ENCODE measurements at regions not wholly inside any gene's neighbourhood (a gene's known extent, or its start where the extent isn't known, plus 50 kb on each side); places are given as distances from the start of the nearest gene placed in this dataset.

GRCh38 chr13:90630716-90631115 is 716.8 kb upstream of the MIR17HG start:
- H3K4me3 ChIP-seq (ENCODE audit: low read depth in 1 of 3, low read length in 3 of 3) = no peak overlapping the region
- H3K4me1 ChIP-seq (ENCODE audit: control insufficient read depth in 4 of 4, insufficient read depth in 4 of 4, low read length in 3 of 4) = no peaks in the 10 kb centered on the region
- no peak overlapping the region for H3K9ac ChIP-seq (ENCODE audit: low read depth in 1 of 2, low read length in 2 of 2)
- no peaks in the 10 kb centered on the region for H3K36me3 ChIP-seq (ENCODE audit: control insufficient read depth in 4 of 4, insufficient read depth in 3 of 4, low read depth in 1 of 4, low read length in 3 of 4)
- TF ChIP-seq ATF3 (IDR thresholded peaks at IDR 0.05) (no peak), SP1 (IDR thresholded peaks at IDR 0.05) (no peak), ZBTB33 (IDR thresholded peaks at IDR 0.05) (no peak), FOXA1 (IDR thresholded peaks at IDR 0.05) (no peak), MAX (IDR thresholded peaks at IDR 0.05) (no peak), REST (IDR thresholded peaks at IDR 0.05) (no peak), EGR1 (IDR thresholded peaks at IDR 0.05; ENCODE audit: low read depth in 2 of 2) (no peak), HNF4A (conservative IDR thresholded peaks at IDR 0.05) (no peak), CTCF (IDR thresholded peaks at IDR 0.05; ENCODE audit: low read depth, low read length, missing input control) (no peak), GABPA (IDR thresholded peaks at IDR 0.05 in 1 of 2, conservative IDR thresholded peaks at IDR 0.05 in 1 of 2) (no peak), RAD21 (IDR thresholded peaks at IDR 0.05) (no peak), HNF4G (IDR thresholded peaks at IDR 0.05) (no peak), JUND (IDR thresholded peaks at IDR 0.05) (no peak), YY1 (IDR thresholded peaks at IDR 0.05) (no peak), NR2F2 (IDR thresholded peaks at IDR 0.05) (no peak), FOXA2 (IDR thresholded peaks at IDR 0.05) (no peak), TAF1 (conservative IDR thresholded peaks at IDR 0.05) (no peak)
- no peak overlapping the region for H3K27ac ChIP-seq (ENCODE audit: low read depth in 1 of 2, low read length in 2 of 2)
- WGBS = 90% methylated on average over 3 of the region's 3 CpGs
- H3K9me3 ChIP-seq (ENCODE audit: control insufficient read depth in 4 of 4, low read length in 3 of 4) = no peaks in the 10 kb centered on the region
- no peaks in the 10 kb centered on the region for H3K27me3 ChIP-seq (ENCODE audit: control insufficient read depth in 4 of 4, insufficient read depth in 4 of 4, low read length in 3 of 4)
- DNase-seq (ENCODE audit: low spot score) = no peak

- Histone ChIP-seq H3K27ac (ENCODE audit: low read depth in 1 of 2, low read length in 2 of 2) (no peak overlapping the region), H3K9me3 (ENCODE audit: control insufficient read depth in 4 of 4, low read length in 3 of 4) (no peaks in the 10 kb centered on the region), H3K4me1 (ENCODE audit: control insufficient read depth in 4 of 4, insufficient read depth in 4 of 4, low read length in 3 of 4) (no peaks in the 10 kb centered on the region), H3K27me3 (ENCODE audit: control insufficient read depth in 4 of 4, insufficient read depth in 4 of 4, low read length in 3 of 4) (no peaks in the 10 kb centered on the region), H3K9ac (ENCODE audit: low read depth in 1 of 2, low read length in 2 of 2) (no peak overlapping the region), H3K4me3 (ENCODE audit: low read depth in 1 of 3, low read length in 3 of 3) (no peak overlapping the region), H3K36me3 (ENCODE audit: control insufficient read depth in 4 of 4, insufficient read depth in 3 of 4, low read depth in 1 of 4, low read length in 3 of 4) (no peaks in the 10 kb centered on the region)
- no peak for DNase-seq (ENCODE audit: low spot score)
- TF ChIP-seq FOXA2 (IDR thresholded peaks at IDR 0.05) = no peak
- no peak for TF ChIP-seq TAF1 (conservative IDR thresholded peaks at IDR 0.05)
- TF ChIP-seq ATF3 (IDR thresholded peaks at IDR 0.05) = no peak
- TF ChIP-seq FOXA1 (IDR thresholded peaks at IDR 0.05) = no peak
- TF ChIP-seq EGR1 (IDR thresholded peaks at IDR 0.05; ENCODE audit: low read depth in 2 of 2) = no peak
- TF ChIP-seq SP1 (IDR thresholded peaks at IDR 0.05) = no peak
- TF ChIP-seq NR2F2 (IDR thresholded peaks at IDR 0.05) = no peak
- TF ChIP-seq CTCF (IDR thresholded peaks at IDR 0.05; ENCODE audit: low read depth, low read length, missing input control) = no peak
- TF ChIP-seq GABPA (IDR thresholded peaks at IDR 0.05 in 1 of 2, conservative IDR thresholded peaks at IDR 0.05 in 1 of 2) = no peak
- no peak for TF ChIP-seq REST (IDR thresholded peaks at IDR 0.05)
- TF ChIP-seq HNF4G (IDR thresholded peaks at IDR 0.05) = no peak
- no peak for TF ChIP-seq HNF4A (conservative IDR thresholded peaks at IDR 0.05)
- WGBS = 80% methylated on average over 3 of the region's 3 CpGs
Observed at GRCh38 chr13:90632184-90632583, 715.3 kb upstream of the MIR17HG start.

Data from liver (tissue), 8 donors.